LNCaP clone FGC (cell line): ENCODE measurements at regions not wholly inside any gene's neighbourhood (a gene's known extent, or its start where the extent isn't known, plus 50 kb on each side); places are given as distances from the start of the nearest gene placed in this dataset.

Experiments used
- DNase-seq: peaks from one replicate; pipeline ENCODE4 v3.0.0-alpha.2; 2011; ENCODE audit warnings: low read depth
- H3K4me3 ChIP-seq: 2 replicates; pipeline ENCODE4 v1.5.1; 2011; ENCODE audit warnings: mild to moderate bottlenecking, low read depth, low read length, control low read depth
- TF ChIP-seq, protein P1 (sequence below): IDR thresholded peaks from 2 replicates; pipeline ENCODE4 v1.5.1; 2012; ENCODE audit warnings: mild to moderate bottlenecking; ENCODE audit not compliant: control insufficient read depth, insufficient read depth; ENCODE audit errors: extremely low read depth

DNA sequence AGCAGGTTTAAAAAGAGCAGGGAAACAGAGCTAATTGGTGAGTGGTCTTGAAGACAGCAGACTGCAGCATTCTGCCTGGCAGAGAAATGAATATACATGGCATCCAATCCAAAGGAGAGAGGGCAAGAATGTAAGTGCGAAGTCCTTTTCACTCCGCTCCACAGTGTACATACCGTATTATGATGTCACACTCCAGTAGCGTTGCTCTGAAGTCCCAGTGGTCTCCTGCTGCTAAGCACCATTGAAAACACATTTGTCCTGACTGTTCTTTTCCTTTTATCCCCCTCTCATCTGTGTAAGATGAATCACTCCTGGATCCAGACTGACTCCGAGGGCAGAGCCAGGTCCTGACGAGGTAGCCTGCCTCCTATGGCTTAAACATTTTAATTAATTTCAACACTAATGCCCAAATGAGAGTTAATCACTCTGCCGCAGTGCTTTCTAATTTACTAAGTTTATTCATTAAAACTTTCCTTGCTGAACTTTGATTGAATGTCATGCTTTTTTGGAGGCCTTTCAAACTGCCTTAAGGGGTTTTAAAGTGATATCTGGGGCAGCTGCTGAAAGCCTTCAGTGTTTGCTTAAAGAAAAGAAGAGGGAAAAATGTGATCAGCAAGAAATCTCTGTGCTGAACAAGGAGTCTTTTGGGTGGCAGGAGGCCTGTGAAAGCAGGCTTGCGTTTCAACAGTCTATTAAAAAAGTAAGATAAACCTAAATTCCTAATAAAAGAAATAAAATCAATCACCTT lies 227.2 kb downstream of the ATG4C start:
- no peak for DNase-seq
- H3K4me3 ChIP-seq: no peak overlapping the region
- TF ChIP-seq, protein P1, sequence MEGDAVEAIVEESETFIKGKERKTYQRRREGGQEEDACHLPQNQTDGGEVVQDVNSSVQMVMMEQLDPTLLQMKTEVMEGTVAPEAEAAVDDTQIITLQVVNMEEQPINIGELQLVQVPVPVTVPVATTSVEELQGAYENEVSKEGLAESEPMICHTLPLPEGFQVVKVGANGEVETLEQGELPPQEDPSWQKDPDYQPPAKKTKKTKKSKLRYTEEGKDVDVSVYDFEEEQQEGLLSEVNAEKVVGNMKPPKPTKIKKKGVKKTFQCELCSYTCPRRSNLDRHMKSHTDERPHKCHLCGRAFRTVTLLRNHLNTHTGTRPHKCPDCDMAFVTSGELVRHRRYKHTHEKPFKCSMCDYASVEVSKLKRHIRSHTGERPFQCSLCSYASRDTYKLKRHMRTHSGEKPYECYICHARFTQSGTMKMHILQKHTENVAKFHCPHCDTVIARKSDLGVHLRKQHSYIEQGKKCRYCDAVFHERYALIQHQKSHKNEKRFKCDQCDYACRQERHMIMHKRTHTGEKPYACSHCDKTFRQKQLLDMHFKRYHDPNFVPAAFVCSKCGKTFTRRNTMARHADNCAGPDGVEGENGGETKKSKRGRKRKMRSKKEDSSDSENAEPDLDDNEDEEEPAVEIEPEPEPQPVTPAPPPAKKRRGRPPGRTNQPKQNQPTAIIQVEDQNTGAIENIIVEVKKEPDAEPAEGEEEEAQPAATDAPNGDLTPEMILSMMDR: no peak

DNA sequence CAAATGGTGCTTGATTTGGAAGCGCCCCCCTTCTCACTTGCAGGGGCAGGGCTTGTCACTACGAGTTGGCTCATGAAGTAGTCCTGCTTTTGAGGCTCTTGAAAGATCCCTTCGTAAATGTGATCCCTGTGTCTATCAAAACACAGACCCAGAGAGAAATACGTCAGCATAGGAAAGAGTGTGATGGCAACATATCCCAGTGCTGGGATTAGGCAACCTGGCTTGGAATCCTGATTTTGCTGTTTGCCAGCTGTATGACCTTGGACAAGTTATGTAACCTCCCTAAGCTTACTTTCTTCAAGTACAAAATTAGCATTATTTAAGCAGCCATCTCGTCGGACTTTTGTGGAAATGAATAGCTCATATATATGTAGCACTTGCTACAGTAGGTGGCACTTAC lies 228.4 kb downstream of the ATG4C start:
- no peak for DNase-seq
- no peak overlapping the region for H3K4me3 ChIP-seq
- TF ChIP-seq, protein P1: no peak

DNA sequence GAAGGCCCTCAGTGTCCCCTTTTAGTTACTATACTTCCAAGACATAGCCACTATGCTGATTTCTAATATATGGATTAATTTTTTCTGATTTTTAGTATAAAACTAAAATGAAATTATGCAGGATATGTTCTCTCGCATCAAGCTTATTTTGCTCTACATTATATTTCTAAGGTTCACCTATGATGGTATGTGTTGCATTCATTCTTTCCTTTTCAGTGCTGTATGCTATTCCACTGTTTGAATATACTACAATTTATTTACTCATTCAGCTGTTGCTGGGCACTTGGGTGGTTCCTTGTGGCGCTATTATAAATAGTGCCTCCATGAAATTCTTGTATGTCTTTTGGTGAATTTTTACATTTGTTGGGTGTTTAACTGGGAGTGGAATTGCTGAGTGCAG lies 230.3 kb downstream of the ATG4C start:
- DNase-seq: no peak

GRCh38 chr1:63022319-63022718 lies 238.4 kb downstream of the ATG4C start:
- no peak overlapping the region for H3K4me3 ChIP-seq
- TF ChIP-seq, protein P1: no peak
- DNase-seq: no peak

More for the DNA sequence above, 230.3 kb downstream of the ATG4C start:
- no peak overlapping the region for H3K4me3 ChIP-seq
- TF ChIP-seq, protein P1: no peak

- no peak for DNase-seq
- no peak overlapping the region for H3K4me3 ChIP-seq
- TF ChIP-seq, protein P1: no peak
These were observed 239.2 kb downstream of the ATG4C start for GRCh38 chr1:63023171-63023570.

DNA sequence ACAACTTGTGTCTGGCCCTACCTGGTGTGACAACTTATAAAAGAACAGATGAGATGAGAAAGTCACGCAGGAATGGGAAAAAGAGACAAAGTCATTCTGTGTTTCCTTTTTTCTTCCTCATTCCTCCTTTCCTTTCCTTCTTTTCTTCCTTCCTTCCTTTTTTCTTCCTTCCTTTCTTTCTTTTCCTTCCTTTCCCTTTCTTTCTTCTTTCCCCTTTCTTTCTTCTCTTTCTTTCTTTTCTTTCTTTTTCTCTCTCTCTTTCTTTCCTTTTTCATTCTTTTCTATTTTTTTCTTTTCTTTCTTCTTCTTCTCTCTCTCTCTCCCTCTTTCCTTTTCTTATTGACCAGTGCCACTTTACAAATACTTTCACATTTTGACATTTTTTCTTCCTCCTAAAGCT lies 239.7 kb downstream of the ATG4C start:
- TF ChIP-seq, protein P1: no peak
- no peak overlapping the region for H3K4me3 ChIP-seq
- no peak for DNase-seq

DNA sequence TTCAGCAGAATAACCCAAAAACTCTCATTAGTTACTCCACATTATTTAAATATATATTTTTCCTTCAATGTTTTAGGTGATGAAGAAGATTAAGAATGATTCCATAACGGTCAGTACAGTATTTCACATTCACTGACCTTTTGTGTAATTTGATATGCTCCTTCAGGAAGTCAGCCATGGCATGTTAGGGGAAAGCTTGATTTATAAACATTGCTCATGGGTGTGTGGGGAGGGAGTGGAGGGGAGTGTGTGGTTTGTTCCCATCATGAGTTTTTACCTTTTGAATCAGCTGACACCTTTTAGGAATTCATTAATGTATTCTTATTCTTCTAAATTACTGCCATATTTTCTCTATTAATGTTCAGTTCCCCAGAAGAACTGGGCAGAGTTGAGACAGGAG lies 240.2 kb downstream of the ATG4C start:
- TF ChIP-seq, protein P1: no peak
- H3K4me3 ChIP-seq: no peak overlapping the region
- DNase-seq: no peak
